ENCODE measurements at regions not wholly inside any gene's neighbourhood (a gene's known extent, or its start where the extent isn't known, plus 50 kb on each side); places are given as distances from the start of the nearest gene placed in this dataset.

DNA sequence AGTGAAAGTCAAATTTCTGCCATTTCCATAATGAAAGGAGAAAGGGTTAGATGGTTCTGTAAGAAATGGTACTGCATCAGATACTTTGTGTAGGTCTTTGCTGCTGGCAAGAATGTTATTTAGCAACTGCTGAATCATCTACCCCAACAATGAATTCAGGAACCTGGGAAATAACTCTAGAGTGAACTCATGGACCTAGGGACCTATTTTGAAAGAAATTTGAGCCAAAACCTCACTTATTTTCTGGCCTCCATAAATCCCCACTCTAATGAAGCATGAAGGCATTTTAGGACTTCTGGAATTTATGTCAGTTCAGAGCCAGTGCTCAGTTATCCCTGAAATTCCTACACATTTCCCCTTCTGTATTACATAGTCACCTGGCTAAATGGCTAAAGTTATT lies 50.9 kb upstream of the CPNE8 start:
- DNase-seq, result no peak

All from NCI-H1105 (cell line).